ENCODE measurements at regions not wholly inside any gene's neighbourhood (a gene's known extent, or its start where the extent isn't known, plus 50 kb on each side); places are given as distances from the start of the nearest gene placed in this dataset.
"Not testable (repeated sequence)": the region's sequence is repeated elsewhere in the genome, so short reads cannot be mapped to it uniquely, and the experiment has no call there.

DNA sequence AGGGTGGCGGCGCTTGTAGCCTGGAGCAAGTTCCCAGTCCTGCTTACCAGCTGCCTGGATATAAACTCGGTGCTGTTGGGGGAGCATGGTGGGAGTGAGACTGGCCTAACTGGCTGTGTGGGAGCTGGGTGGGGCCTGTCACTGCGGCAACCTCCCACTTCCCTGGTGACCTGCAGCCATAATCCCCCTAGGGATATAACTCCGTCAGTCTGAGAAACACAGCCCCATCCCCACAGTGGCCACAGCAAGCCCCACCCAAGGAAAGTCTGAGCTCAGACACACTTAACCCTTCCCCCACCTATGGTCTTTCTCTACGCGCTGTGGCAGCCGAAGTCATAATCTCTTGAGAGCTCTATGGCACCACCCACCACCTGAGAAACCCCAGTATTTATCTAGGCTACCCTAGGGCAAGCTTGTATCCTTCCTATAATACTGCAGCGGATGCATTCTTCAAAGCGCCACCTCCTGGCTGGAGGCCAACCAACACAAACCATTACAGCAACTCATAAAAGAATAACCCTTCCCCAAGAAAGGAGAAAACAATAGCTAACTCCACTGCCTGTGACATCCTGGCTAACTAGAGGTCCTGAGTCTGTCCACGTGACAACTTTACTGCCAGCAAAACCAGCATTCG lies 57.4 kb downstream of the ZNF648 start:
- no peak for DNase-seq

DNA sequence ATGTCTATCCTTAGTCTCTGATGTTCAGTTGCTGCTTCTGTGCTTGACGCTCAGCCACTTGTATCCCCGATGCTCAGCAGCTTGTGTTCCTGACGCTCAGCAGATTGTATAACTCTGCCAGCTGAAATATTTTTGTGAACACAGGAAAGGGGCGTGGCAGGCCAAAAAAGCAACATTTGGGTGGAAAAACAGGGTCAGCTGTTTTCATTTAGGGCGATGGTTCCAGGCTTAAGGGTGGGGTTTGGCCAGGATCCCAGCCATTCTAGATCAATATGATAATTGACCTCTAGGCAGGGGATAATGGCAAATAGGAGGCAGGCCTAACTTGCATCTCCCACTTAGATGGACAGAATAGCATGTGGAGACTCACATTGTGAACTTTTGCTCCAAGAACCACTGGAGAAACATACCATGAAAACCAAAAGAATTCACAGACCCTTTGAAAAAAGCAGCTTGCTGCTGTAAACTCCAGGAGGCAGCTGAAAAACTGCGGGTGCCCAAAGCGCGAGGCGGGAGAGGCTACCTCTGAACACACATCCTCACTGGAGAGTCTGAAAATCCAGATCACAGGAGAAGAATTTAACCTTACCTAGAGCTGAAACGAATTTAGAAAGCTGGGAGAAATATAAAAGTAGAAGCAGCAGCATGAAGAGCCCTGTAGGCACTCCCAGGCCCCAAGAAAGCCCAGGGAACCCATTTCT lies 58.3 kb downstream of the ZNF648 start:
- no peak for DNase-seq

DNA sequence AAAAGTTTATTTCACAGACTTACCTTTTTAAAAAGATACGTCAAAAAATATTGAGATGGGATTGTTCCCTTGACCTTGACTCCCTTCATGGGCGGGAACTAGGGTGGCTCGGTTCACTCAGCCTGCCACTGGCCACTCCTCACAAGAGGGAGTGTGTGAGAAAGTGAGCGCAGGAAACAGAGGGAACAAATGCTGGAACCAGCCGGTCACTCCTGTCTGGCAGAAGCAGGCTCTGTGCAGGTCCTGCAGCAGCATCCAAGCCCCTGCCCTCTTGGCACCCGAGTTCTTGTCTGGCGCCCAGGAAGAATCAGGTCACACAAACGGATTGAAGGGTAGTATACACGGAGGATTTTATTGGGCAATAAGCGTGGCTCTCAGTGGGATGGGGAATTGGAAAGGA lies 58.9 kb downstream of the ZNF648 start:
- no peak for DNase-seq

GRCh38 chr1:181998858-181999257 lies 62.7 kb downstream of the ZNF648 start:
- DNase-seq, result no peak

- no peak for DNase-seq
Observed at GRCh38 chr1:181992072-181992471, 69.4 kb downstream of the ZNF648 start.

GRCh38 chr1:181990728-181991127 lies 70.8 kb downstream of the ZNF648 start:
- no peak for DNase-seq

DNA sequence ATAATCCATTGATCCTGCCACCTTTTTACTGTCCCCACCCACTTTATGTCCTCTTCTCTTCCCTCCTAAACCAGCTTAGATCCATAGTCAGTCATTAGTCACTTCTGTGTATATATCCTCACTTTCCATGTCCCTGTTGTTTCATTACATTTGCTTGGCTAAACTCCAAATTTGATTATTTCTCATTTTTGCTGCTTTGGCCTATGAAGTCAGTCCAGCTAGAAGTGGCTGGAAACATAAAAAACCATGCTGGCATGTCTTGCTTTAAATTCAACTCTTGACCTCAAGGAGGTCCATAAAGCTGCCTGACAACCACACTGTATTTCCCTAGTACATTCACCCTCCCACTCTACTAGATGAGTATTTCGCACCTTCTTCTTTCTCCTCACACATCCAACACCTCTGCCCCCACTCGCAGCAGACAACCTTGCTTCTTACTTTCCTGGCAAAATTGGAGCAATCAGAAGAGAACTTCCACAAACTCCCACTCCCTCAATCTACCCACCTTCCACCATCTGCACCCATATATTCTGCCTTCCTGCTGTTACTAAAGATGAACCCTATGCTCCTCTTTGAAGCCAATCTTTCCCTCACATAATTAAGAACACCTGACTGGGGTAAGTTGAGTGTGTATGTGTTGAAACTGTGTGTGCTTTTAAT lies 72.1 kb downstream of the ZNF648 start:
- DNase-seq, result no peak

- no peak for DNase-seq
Observed at GRCh38 chr1:181987996-181988395, 73.5 kb downstream of the ZNF648 start.

- DNase-seq, result no peak
Observed at GRCh38 chr1:181987334-181987895, 74.1 kb downstream of the ZNF648 start.

DNA sequence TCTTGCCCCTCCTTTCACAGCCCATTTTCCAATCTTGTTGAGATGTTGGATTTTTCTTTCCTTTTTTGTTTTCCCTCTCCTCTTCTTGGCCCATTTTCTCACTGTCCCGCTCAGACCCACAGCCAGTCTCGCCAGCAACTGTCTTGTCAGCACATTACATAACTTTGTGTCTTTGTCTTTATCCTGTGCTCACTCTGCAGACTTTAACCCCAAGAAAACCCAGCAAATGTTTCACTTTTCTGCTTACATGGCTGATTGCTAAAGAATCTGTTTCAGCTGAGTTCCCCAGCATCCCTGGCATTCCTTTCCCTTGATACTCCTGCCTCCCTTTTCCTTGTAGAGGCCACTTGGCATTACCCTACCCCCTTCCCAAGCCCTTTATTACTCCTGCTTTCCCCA lies 74.6 kb downstream of the ZNF648 start:
- DNase-seq, result no peak

DNA sequence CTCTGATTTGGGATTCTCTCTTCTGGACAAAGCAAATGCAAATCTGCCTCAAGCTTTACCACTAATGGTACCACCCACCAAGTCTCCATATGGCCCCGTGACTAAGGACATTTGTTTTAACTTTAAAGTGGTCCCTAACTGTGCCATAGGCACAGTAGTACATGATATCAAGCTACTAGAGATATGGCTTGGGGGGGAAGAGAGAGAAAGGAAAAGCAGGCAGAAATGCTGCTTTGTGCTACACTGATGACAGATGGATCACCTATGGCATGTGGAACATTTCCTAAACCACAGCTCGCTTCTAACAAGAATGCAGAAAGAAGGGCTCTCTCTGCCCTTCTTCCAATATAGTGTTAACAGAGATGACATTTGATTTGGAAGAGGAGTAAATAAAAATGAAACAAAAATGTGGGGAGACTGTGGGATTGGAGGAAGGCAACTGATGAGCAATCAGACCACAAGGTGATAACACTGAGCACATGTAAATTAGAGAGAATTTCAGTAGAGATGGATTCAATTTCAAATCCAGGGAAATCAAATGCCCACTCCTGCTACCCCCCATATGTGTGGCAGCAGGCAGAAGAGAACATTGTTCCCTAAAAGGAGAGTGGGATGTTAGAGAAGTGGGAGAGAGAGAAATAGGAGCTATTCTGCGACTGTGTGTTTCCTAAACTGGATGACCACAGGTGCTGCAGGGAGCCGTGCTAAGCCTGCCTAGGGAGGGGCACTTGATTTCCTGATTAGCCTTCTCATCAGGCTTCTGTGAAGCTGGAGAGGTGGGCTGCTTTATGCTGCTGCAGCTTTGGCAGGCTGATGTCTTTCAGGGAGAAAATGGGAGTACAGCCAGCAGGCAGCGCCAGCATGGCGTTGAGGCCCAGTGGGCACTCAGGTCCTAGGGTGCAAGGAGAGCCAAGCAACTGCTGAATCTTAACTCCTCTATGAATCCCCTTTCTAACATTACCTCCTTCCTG lies 75.3 kb downstream of the ZNF648 start:
- no peak for DNase-seq

DNA sequence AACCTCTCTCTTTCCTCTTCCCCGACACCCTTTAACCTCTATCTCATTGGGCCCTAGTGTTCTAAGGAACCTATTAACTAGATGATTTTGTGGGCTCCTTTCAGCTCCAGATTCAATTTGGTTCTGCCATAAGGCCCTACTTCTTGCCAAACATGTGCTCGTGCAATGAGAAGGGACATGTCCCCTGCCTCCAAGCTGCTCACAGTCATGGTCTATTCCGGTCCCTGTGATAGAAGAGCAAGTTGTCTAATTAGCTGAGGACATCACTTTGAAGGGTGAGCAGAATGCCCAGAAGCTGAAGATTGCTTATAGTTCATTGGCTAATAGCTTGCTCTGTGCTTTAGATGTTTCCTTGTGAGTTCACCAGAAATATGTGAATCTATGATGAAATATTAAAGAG lies 76.2 kb downstream of the ZNF648 start:
- no peak for DNase-seq

GRCh38 chr1:181984006-181984405 lies 77.5 kb downstream of the ZNF648 start:
- DNase-seq, result no peak

GRCh38 chr1:181981821-181982220 lies 79.7 kb downstream of the ZNF648 start:
- DNase-seq, result no peak

GRCh38 chr1:181972256-181972655 lies 89.3 kb downstream of the ZNF648 start:
- DNase-seq, result no peak

DNA sequence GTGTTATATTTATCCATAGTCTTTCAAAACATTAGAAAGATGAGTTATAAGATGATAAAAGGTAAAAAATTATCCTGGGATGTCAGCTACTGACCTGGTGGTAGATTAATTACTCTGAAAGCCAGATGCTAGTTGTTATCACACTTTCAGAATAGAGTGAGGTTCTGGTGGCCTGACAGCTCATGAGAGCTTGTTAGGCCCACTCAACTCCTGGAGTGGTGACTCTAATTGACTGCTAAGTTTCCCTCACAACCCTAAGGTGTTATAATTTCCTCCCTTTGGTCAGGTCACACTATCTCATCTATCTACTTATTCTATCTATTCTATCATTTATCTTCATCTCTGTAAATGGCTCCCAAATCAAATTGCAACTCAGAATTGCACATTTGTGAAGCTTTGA lies 90.1 kb downstream of the ZNF648 start:
- no peak for DNase-seq

DNA sequence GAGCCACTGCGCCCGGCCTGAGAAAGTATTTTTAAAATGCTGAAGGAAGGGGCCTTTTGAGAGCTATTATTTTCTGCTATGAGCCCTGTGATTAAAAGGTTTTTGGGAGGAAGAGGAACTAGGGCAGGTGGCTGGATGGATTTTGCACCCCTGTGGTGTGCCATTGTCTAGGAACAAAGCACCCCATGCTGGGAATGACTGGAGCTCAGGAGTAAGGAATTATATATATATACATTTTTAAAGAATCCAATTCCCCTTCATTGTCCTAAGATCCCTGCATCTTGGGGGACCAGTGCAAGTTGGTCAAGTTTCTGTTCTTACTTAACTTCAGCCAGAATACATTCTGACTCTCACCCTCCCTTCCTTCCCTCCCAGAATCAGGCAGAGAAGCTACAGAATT lies 91.6 kb downstream of the ZNF648 start:
- no peak for DNase-seq

DNA sequence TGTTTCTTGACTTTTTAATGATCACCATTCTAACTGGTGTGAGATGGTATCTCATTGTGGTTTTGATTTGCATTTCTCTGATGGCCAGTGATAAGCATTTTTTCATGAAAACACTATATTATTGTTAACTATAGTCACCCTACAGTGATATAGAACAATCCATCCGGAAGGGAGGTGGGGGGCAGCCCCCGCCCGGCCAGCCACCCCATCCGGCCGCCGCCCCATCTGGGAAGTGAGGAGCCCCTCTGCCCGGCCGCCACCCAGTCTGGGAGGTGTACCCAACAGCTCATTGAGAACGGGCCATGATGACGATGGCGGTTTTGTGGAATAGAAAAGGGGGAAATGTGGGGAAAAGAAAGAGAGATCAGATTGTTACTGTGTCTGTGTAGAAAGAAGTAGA lies 106.8 kb downstream of the ZNF648 start:
- DNase-seq, result not testable (repeated sequence)

- not testable (repeated sequence) for DNase-seq
Observed at GRCh38 chr1:181954178-181954577, 107.3 kb downstream of the ZNF648 start.

DNA sequence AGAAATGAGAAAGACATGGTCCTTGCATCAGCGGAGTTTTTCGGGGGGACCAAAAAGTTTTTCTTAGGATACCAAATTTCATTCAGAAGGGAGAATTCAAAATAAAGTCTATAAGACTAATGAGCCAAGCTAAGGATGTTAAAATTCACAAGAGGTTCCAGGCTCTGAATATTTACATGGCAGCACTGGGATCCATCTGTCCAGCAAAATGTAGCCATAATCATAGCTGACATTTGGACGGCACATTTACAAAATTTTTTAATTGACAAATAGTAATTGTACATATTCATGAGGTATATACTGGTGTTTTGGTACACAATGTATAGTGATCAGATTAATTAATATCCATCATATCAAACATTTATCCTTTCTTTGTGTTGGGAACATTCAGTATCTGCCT lies 107.9 kb downstream of the ZNF648 start:
- no peak for DNase-seq

GRCh38 chr1:181951213-181951612 lies 110.3 kb downstream of the ZNF648 start:
- DNase-seq, result no peak

DNA sequence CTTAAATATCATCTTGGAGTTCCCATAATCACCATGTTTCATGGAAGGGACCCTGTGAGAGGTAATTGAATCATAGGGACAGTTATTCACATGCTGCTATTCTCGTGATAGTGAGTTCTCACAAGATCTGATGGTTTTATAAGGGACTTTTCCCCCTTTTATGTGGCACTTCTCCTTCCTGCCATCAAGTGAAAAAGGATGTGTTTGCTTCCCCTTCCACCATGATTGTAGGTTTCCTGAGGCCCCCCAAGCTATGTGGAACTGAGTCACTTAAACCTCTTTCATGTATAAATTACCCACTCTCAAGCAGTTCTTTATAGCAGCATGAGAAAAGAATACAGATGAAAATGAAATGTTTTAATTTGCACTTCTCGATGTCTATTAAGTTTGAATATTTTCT lies 112.0 kb downstream of the ZNF648 start:
- DNase-seq, result no peak

- DNase-seq, result no peak
Observed at GRCh38 chr1:181948372-181948771, 113.1 kb downstream of the ZNF648 start.
